RPMI8226 (cell line): ENCODE measurements at regions not wholly inside any gene's neighbourhood (a gene's known extent, or its start where the extent isn't known, plus 50 kb on each side); places are given as distances from the start of the nearest gene placed in this dataset.
"Not testable (repeated sequence)": the region's sequence is repeated elsewhere in the genome, so short reads cannot be mapped to it uniquely, and the experiment has no call there.

ENCODE experiments used
- DNase-seq: peaks from one replicate; pipeline ENCODE4 v3.0.0-alpha.2; 2015

DNA sequence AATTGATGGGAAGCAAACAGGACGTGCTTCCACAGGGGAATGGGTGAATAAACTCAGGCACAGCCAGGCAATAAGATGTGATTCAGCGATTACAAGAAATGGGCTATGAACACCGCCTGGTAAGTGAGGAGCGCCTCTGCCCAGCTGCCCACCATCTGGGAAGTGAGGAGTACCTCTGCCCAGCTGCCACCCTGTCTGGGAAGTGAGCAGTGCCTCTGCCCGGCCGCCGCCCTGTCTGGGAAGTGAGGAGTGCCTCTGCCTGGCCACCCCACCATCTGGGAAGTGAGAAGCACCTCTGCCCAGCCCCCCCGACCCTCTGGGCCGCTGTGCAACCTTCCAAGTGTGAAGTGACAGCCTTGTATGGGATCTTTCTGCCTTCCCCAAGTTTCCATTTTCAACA is 73.2 kb upstream of the PRR5 start:
- DNase-seq: peak; percentile 2

DNA sequence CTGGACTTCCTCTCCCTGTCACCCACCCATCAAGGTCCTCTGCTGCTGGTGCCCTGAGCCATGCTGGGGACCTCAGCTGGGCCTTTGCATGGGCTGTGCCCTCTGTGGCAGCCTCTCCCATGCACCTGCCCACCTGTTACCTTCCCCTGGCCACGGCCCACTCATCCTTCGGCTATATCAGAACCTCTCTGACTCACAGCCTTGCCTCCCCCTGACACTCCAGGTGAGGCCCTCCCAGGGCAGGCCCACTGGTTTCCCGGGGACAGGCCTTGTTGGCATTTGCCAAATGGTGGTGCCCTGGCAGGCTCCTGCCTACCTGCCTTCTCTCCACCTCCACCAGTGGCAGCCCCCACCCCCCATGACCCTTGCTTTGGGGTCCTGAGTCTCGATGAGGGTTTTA is 73.7 kb upstream of the PRR5 start:
- DNase-seq: no peak

DNA sequence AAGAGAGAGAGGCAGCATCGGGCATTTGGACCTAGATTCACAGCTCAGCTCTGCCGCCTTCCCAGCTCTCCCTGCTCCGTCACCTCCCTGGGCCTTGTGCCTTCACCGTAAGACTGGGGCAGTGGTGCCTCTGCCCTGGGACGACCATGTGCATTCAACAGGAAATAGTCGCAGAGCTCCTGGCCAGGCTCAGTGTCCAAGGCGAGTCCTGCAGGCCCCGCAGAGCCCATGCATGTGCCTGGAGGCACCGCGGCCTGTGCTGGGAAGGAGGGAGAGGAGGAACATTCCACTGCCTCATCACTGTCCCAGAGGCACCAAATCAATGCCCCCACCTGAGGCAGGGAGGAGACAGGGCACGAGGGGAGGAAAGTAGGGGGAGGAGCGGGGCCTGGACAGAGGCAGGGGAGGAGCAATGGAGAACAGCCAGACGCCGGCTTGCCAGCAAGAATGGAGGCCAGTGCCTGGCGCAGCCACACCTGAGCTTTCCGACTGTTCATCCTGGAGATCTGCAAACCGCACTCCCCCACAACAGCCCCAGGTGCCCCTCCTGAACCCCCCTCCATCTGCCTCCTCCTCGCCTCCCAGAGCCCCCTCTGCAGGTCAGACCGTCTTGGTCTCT is 74.4 kb upstream of the PRR5 start:
- peak; percentile 58 for DNase-seq

GRCh38 chr22:44625981-44626687 is 75.9 kb upstream of the PRR5 start:
- peak; percentile 79 for DNase-seq

- DNase-seq: no peak
Observed at GRCh38 chr22:44625421-44625760, 76.6 kb upstream of the PRR5 start.

- DNase-seq: peak; percentile 1
Observed at GRCh38 chr22:44624689-44625420, 77.1 kb upstream of the PRR5 start.

- DNase-seq: peak; percentile 81
Observed at GRCh38 chr22:44623771-44624510, 78.1 kb upstream of the PRR5 start.

DNA sequence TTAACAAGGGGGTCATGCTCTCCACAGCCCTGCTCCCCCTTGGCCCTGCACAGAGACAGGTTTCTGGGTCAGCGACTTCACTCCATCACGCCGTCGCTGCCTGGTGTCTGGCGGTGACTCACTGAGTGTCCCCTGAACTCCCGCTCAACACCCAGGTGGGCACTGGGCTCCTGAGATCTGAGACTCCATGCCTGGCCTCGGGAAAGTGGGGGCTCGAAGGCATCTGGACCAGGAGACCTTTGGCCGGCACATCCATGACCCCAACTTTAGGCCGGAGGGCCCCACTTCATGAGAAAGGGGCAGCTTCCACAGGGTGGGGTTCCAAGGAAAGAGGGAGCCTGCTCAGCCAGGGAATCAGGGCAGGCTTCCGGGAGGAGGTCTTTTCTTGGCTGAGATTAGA is 79.3 kb upstream of the PRR5 start:
- no peak for DNase-seq

DNA sequence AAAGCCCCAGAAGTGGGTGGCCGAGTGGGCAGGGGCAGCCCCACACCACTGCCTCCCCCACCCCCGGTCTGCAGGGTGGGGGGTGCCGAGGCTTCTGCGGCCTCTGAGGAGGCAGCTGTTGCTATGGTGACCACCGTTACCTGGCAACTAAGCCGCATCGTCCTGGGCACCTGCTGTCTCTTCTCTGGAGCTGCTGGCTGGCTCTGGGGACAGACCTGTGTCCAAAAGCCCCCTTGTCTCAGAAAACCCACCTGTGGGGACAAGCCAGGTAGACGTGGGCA is 79.9 kb upstream of the PRR5 start:
- DNase-seq: peak; percentile 80

DNA sequence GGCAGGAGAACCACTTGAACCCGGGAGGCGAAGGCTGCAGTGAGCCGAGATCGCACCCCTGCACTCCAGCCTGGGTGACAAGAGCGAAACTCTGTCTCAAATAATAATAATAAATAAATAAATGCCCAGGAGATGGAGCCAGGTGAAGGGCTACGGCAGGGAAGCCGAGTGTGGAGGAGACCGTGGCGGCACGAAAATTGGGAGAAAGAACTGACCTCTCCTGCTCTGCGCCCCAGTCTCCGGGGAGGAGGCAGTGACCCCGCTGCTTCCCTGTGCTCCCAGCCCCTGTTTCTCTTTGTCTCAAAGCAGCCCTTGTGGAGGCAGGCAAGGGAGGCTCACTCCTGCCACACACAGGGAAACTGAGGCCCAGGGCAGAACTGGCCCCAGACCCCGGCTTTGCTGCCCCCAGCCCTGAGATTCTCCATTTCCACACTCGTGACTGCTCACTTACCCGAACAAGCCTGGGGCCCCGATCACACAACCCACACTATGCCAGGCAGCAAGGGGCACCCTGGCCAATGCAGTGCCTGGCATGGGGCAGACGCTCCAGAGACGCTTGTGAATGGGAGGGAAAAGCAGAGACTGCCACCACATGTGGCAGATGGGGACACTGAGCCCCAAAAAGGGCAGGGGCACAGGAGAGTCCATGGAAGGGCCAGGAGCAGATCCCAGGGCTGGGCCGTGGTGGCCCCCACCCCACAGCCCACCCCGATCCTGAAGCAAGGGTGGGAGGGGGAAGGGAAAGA is 80.4 kb upstream of the PRR5 start:
- no peak for DNase-seq

DNA sequence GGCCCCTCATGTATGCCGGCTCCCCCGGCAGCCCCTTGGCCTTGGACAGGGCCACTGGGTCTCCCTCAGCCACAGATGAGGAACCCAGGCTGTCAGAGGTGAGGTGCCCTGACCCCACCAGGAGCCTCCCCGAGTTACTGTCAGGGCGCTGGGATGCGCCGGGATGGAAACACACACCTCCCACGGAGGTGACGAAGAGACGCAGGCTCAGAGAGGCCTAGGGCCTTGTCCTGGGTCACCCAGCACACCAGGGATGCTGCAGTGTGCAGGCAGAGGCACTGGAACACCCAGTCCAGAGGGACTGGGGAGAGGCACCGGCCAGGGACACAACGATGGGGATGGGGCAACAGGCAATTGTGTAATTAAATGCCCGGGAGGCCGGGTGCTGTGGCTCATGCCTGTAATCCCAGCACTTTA is 81.2 kb upstream of the PRR5 start:
- no peak for DNase-seq

GRCh38 chr22:44620129-44620840 is 81.7 kb upstream of the PRR5 start:
- DNase-seq: peak; percentile 91

DNA sequence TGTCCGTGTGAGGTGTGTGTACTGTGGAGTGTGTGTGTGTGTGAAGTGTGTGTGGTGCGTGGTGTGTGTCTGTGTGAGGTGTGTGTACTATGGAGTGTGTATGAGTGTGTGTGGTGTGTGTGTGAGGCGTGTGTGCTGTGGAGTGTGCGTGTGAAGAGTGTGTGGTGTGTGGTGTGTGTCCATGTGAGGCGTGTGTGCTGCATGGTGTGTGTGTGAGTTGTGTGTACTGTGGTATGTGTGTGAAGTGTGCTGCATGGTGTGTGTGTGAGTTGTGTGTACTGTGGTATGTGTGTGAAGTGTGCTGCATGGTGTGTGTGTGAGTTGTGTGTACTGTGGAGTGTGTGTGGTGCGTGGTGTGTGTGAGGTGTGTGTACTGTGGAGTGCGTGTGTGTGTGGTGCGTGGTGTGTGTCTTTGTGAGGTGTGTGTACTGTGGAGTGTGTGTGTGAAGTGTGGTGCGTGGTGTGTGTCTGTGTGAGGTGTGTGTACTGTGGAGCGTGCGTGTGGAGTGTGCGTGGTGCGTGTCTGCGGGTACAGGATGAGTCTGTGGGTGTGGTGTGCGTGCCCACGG is 82.4 kb upstream of the PRR5 start:
- DNase-seq: not testable (repeated sequence)

DNA sequence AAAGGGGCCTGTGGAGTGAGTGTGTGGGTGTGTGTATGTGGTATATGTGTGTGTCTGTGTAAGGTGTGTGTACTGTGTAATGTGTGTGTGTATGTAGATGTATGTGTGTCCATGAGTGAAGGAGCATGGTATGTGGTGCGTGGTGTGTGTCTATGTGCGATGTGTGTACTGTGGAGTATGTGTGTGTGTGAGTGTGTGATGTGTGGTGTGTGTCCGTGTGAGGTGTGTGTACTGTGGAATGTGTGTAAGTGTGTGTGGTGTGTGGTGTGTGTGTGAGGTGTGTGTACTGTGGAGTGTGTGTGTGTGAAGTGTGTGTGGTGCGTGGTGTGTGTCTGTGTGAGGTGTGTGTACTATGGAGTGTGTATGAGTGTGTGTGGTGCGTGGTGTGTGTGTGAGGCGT is 83.1 kb upstream of the PRR5 start:
- not testable (repeated sequence) for DNase-seq

- no peak for DNase-seq
Observed at GRCh38 chr22:44618400-44618799, 83.6 kb upstream of the PRR5 start.

GRCh38 chr22:44617828-44618227 is 84.2 kb upstream of the PRR5 start:
- DNase-seq: no peak

DNA sequence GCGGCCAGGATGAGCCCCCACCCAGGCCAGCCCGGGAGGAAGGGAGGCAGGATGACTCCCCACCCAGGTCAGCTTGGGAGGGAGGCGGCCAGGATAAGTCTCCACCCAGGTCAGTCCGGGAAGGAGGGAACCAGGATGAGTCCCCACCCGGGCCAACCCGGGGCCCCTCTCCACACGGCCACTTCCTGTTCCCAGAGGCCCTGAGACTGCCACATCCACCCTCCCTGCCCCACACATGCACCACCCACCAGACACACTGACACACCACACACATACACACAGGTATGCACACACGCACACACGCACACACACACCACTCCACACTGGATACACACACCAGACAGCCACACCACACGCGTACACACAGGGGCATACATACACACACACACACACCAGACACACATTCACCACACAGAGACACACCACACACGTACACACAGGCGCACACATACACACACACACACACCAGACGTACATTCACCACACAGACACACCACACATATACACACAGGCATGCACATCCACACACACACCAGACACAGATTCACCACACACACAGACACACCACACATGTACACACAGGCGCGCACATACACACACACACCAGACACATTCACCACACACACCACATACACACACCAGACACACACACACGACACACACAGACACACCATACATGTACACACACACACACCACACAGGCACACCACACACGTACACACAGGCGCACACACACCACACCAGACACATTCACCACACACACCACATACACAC is 84.9 kb upstream of the PRR5 start:
- DNase-seq: peak; percentile 50

DNA sequence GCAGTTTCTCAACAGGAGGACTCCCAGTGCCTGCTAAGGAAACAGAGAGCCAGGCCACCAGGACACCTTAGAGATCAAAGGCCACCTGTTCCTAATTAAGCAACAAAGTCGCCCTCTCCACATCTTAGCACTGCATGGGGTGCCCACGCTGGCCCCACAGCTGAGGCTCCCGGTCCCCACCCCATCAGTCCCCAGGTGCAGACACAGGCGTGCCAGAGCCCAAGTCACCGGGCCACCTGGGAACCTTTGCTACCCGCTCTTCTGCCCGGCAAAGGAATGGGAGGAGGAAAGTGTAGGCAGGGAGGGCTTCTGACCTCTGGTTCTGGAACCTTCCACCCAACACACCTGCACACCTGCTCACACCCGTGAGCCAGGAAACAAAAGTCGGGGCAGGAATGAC is 85.5 kb upstream of the PRR5 start:
- DNase-seq: peak; percentile 83

DNA sequence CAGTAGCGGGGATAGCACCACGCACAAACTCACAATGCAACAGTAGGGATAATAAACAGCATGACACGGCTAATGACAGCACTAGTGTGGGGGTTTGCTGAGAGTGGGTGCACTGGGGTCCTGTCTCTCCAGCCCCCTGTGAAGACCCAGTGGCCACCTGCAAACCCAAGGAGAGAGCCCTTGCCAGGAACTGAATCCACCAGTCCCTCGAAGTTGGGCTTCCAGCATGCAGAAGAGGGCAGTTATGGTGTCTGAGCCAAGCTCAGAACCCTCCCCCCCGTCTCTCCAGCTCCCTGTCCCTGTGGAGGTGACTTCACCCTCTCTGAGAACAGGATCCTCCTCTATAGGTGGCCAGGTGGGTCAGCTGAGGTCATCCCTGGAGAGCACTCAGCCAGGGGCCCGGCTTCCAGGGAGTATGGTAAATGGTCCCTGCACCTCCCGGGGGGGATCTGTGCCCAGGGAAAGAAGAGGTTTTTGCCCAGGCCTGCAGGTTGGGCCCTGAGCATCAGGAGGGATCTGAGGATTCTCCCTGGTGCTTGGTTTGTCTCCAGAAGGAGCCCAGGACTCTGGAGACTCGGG is 86.3 kb upstream of the PRR5 start:
- no peak for DNase-seq

DNA sequence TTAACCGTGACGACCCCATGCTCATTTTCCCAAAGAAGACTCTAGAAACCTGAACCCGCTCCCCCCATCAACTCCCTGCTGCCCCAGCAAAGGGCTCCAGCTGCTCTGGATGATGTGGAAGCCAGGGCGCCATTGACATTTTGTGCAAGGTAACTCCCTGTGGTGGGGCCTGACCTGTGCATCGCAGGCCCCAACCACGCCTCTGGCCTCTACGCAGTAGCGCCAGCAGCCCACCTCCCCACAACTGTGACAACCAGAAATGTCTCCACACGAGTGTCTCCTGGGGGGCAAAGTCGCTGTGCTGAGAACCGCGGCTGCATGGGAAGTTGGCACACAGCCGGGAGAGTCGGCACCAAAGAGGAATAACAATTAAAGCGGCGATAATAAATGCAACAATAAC is 86.9 kb upstream of the PRR5 start:
- DNase-seq: no peak

GRCh38 chr22:44613196-44613595 is 88.8 kb upstream of the PRR5 start:
- DNase-seq: no peak
